Head of caudate nucleus (tissue), 42 donors: ENCODE measurements at regions not wholly inside any gene's neighbourhood (a gene's known extent, or its start where the extent isn't known, plus 50 kb on each side); places are given as distances from the start of the nearest gene placed in this dataset.
"Not testable (repeated sequence)": the region's sequence is repeated elsewhere in the genome, so short reads cannot be mapped to it uniquely, and the experiment has no call there.

Source experiments
- DNase-seq, 42 donors: peaks; one replicate each; pipeline versions ENCODE4 v3.0.0 to v3.0.0-alpha.2; 2020 to 2021; ENCODE audit warnings: mixed read lengths in 7 of 42
- intact Hi-C: fragments of 100-400 bp; cut with DNase I; formaldehyde crosslinking; loops from one replicate; pipeline ENCODE4 v1.15.0; 2022

- DNase-seq, intact Hi-C loops: not testable (repeated sequence)
Observed at GRCh38 chr10:93127642-93128215, 54.0 kb downstream of the CYP26A1 start.

- intact Hi-C loops, result no loop called here
- no peak for DNase-seq
Observed at GRCh38 chr10:93131986-93132385, 58.3 kb downstream of the CYP26A1 start.

- no peak for DNase-seq
- intact Hi-C loops, result no loop called here
Observed at GRCh38 chr10:93138113-93138870, 64.6 kb downstream of the CYP26A1 start.

- intact Hi-C loops, result no loop called here
- DNase-seq, result no peak
Observed at GRCh38 chr10:93139059-93139655, 65.5 kb downstream of the CYP26A1 start.

GRCh38 chr10:93142534-93142933 is 68.8 kb downstream of the CYP26A1 start:
- intact Hi-C loops, result no loop called here
- DNase-seq, result no peak

GRCh38 chr10:93143281-93143680 is 69.6 kb downstream of the CYP26A1 start:
- intact Hi-C loops, result no loop called here
- peak in 1 of 42 donors; percentile 4 for DNase-seq

GRCh38 chr10:93146336-93146735 is 72.6 kb downstream of the CYP26A1 start:
- intact Hi-C loops, result no loop called here
- no peak for DNase-seq

GRCh38 chr10:93147281-93147680 is 73.6 kb downstream of the CYP26A1 start:
- no peak for DNase-seq
- intact Hi-C loops, result no loop called here

- intact Hi-C loops, result no loop called here
- no peak for DNase-seq
Observed at GRCh38 chr10:93148476-93148875, 74.8 kb downstream of the CYP26A1 start.

GRCh38 chr10:93149761-93150160 is 76.1 kb downstream of the CYP26A1 start:
- intact Hi-C loops, result no loop called here
- no peak for DNase-seq

GRCh38 chr10:93150289-93150688 is 76.6 kb downstream of the CYP26A1 start:
- no peak for DNase-seq
- intact Hi-C loops, result no loop called here

- no peak for DNase-seq
- intact Hi-C loops, result no loop called here
Observed at GRCh38 chr10:93150990-93151547, 77.4 kb downstream of the CYP26A1 start.

GRCh38 chr10:93152136-93152535 is 78.4 kb downstream of the CYP26A1 start:
- intact Hi-C loops, result no loop called here
- no peak for DNase-seq

GRCh38 chr10:93154531-93154930 is 80.8 kb downstream of the CYP26A1 start:
- no peak for DNase-seq
- intact Hi-C loops, result no loop called here

- intact Hi-C loops, result no loop called here
- DNase-seq, result no peak
Observed at GRCh38 chr10:93160140-93160539, 86.4 kb downstream of the CYP26A1 start.

GRCh38 chr10:93160829-93161228 is 87.1 kb downstream of the CYP26A1 start:
- intact Hi-C loops, result no loop called here
- no peak for DNase-seq

GRCh38 chr10:93165367-93165766 is 91.7 kb downstream of the CYP26A1 start:
- intact Hi-C loops, result no loop called here
- DNase-seq, result no peak

GRCh38 chr10:93166134-93166533 is 92.4 kb downstream of the CYP26A1 start:
- no peak for DNase-seq
- intact Hi-C loops, result no loop called here

- DNase-seq, result no peak
- intact Hi-C loops, result no loop called here
Observed at GRCh38 chr10:93171837-93172236, 98.1 kb downstream of the CYP26A1 start.
